Epidermal melanocyte (primary cell): ENCODE measurements at regions not wholly inside any gene's neighbourhood (a gene's known extent, or its start where the extent isn't known, plus 50 kb on each side); places are given as distances from the start of the nearest gene placed in this dataset.
"Not testable (repeated sequence)": the region's sequence is repeated elsewhere in the genome, so short reads cannot be mapped to it uniquely, and the experiment has no call there.

Source experiments
- DNase-seq: peaks from one replicate; pipeline ENCODE4 v3.0.0; 2011; ENCODE audit warnings: low spot score; ENCODE audit not compliant: insufficient read length

DNA sequence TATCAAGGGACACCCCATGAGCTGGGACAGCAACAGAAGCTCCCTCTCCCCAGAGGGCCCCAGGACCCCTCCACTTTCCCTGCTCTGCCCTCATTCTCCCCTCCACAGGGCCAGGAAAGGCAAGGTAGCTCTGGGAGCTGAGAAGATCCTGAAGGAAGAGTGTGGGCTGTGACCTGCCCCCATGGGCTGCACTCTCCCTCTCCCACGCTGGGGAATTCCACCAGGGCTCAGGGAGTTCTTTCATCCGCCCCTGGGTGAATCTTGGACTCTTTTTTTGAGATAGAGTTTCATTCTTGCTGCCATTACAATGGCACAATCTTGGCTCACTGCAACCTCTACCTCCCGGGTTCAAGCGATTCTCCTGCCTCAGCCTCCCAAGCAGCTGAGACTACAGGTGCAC, 73.8 kb downstream of the C9orf50 start:
- no peak for DNase-seq

DNA sequence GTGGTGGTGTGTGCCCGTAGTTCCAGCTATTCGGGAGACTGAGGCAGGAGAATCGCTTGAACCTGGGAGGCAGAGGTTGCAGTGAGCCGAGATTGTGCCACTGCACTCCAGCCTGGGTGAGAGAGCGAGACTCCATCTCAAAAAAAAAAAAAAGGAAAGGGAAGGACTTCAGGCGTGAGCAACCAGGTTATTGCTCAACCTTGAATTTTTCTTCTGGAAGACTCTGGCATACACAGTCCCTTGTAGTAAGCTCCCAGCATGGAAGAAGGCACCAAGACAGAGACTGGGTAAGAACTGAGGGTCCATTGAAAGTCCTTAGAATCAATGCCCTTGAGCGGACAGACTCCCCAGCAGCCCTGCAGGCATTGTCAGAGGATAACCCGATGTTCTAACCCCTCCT, 75.0 kb downstream of the C9orf50 start:
- DNase-seq = not testable (repeated sequence)

DNA sequence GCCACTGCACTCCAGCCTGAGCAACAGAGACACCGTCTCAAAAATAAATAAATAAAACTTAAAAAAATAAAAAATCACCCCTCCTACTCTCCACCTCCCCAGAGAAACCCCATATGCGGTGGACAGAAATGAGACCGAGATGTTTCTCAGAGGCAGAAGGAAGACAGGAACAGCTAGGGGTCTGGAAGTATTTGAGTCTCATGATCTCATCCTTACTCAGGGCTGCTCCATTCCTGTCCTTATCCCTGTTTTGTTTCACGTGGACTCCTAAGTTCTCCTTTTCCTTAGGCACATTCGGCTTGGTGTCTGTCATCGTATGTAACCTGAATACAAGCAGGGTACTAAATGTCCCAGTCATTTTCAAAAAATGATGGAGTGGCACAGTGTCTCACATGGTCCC, 76.1 kb downstream of the C9orf50 start:
- no peak for DNase-seq

DNA sequence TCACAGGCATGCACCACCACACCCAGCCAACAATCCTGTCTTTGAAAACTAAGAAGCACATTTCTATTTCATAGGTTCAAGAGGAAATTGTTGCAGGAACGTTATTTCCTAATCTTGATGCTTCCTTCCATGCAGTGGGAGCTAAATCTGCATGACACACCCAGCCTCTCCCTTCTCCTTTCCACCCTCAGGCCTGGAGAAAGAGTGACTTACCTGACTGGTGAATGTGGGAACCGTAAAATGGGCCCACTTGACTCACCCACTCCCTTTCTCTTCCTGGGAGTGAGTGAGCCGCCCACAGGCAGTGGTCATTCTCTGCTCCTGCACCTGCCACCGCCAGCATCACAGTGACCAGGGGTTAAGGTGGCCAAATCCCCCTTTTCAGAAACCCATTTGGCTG, 78.2 kb downstream of the C9orf50 start:
- DNase-seq = no peak

DNA sequence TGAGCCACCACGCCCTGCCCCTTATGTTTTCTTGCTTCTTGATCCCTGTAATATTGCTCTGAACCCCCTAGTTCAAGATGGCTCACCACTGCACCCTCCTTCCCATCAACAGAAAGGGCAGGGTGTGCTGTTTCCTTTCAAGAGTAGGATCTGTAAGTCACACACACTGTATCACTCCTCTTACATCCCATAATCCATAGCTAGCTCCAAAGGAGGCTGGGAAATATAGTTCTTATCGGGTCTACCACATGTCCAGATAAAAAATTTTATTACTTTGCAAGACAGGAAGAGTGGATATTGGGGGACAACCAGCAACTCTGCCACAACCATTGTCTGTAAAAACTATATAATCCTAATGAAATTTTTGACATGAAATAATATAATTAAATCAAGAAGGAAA, 79.6 kb downstream of the C9orf50 start:
- DNase-seq = no peak

DNA sequence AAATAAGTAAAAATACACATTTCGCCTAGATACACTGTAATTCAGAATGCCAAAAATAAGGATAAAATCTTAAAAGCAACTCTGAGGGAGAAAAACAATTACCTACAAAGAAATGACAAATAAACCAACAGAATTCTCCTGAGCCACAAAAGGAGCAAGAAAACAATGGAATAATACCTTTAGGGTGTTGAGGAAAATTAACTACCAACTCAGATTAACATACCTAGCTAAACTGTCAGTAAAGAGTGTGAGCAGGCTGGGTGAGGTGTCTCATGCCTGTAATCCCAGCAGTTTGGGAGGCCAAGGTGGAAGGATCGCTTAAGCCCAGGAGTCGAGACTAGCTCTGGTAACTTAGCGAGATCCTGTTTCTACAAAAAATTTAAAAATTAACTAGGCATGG, 81.5 kb downstream of the C9orf50 start:
- no peak for DNase-seq

DNA sequence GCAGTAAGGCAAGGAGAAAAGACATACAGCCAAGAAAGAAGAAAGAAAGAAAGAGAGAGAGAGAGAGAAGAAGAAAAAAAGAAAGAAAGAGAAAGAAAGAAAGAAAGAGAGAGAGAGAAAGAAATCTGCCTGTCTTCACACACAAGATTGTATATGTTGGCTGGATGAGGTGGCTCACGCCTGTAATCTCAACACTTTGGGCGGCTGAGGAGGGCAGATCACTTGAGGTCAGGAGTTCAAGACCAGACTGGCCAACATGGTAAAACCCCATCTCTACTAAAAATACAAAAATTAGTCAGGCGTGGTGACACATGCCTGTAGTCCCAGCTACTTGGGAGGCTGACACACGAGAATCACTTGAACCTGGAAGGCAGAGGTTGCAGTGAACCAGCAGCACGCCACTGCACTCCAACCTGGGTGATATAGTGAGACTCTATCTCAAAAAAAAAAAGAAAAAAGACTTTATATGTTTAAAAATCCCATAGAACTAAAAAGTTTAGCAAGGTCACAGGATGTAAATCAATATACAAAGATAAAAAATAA, 89.0 kb downstream of the C9orf50 start:
- DNase-seq = not testable (repeated sequence)

DNA sequence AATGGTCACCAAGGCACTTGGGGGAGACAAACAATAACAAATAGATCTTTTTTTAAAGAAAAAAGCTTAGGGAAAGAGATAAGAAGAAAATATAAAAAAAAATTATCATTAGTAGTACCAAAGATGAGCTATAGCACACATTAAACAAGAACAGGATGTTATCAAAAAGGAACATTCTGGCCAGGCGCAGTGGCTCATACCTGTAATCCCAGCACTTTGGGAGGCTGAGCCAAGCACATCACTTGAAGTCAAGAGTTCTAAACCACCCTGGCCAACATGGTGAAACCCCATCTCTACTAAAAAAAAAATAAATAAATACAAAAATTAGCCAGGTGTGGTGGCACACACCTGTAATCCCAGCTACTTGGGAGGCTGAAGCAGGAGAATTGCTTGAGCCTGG, 92.9 kb downstream of the C9orf50 start:
- DNase-seq = not testable (repeated sequence)

DNA sequence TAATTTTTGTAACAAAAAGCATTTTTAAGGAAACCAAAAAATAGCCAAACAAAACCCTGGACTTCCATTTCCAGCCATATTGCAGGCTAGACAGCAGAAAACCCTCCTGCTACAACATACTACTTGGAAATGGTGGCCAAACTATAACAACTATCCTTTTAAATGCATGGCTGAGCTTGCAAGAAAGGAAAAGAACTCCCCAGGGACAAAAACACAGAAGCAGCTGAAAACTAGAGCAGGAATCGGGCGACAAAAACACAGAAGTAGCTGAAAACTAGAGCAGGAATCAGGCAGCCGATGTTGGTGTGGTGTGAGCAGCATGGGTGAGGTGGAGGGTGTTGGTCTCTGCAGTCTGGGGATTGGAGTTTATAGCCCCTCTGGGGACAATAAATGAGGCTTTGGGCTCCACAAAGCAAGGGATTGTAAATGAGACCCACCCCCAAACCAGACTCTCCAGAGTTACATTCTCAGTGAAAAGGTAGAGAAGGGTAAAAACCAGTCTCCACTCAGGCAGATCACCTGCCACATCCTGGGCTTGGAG, 95.2 kb downstream of the C9orf50 start:
- no peak for DNase-seq

DNA sequence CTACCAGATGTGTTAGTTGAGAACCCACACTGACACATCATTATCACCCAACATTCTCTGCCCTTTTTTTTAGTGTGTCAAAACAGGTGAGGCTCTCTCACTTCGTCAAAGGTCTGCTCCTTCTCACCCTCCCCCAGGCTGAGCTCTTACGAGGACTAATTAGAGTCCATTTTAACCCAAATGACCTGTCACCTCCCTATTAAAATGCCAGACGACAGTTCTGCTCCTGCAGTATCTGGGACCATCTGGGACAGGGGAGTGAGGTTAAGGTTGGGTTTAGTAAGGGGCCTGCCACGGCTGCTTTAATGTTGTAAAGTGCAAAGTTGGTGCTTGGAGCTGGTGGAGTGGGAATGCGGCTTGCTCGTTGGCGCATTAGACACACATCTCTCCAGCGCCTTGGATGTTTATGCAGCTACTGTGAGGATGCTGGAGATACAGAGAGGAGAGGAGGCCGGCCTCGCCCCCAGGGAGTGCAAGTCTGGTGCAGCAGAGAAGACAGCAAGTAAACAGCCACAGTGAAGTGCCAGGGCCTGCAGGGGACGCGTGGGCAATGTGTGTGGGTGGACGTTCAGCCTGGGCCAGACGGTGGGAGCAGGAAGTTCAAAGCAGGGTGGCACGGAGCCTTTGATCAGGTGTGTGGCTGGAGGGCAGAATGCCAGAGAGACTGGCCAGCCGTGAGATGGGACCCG, 96.2 kb downstream of the C9orf50 start:
- no peak for DNase-seq

DNA sequence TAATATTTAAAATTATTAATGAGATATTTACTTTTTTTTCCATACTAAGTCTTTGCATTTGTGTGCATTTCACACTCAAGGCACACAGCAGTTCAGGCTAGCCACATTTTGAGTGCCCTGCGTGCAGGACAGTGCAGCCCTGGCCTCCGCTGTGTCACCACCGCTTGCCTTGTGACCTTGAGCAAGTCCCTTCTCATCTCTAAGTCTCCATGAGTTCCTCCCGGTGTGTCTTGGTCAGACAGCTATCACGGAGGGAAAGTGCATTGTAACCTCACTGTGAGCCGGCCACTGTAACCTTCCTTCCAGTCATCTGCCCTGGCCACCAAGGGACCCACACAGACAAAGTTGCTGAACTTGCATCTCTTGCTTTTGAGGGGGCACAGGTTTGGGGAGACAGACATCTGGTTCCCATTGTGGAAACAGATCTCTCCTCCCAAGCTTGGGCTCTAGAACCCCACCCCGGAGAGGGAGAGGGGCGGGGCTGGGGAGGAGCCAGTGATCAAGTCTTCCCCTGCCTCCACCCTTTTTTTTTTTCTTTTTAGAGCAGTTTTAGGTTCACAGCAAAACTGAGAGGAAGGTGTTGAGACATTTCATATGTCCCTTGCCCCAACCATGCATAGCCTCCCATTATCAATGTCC, 96.8 kb downstream of the C9orf50 start:
- DNase-seq = no peak

DNA sequence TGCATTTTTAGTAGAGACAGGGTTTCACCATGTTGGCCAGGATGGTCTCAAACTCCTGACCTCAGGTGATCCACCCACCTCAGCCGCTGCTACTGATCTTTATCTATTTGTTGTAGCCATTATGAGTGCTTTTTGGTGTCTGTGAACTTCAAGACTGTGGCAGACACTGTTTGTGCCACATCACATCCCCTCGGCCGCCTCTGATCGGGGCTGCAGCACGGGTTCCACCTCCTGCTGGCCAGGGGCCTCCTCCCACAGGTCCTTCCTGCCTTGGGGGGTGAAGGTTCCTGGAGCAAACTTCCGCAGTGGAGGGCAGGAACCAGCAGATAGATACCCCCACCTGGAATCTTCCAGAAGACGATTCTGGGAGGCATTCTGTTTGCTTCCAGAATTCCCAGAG, 98.5 kb downstream of the C9orf50 start:
- no peak for DNase-seq

DNA sequence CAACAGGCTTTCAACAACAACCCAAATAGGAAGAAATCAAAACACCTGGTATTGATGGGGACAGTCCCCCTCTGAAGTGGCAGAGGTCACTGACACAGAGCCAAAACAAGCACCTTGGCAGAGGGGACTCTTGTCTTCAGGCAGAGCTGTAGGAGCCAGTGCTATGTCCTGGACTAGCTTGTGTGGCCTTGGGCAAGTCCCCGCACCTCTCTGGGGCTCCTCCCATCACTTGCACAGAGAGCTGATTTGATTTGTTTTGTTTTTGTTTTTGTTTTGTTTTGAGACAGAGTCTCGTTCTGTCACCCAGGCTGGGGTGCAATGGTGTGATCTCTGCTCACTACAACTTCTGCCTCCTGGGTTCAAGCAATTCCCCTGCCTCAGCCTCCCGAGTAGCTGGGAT, 100.8 kb downstream of the C9orf50 start:
- no peak for DNase-seq

DNA sequence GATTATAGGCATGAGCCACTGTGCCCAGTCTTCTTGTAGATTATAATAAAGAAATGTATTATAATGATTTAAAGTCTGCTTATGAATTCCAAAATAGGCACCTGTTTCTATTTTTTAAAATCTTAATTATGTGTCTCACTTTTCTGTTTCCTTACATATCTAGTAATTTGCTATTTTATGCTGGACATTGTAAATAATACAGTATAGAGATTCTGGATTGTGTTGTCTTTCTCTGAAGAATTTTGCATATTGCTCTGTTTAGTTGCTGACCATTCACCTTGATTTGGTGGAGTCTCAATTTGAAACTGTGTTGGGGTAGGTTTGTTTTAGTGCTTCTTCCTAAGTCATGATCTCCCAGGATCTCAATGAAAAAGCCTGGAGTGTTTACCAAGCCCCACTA, 102.8 kb downstream of the C9orf50 start:
- no peak for DNase-seq

DNA sequence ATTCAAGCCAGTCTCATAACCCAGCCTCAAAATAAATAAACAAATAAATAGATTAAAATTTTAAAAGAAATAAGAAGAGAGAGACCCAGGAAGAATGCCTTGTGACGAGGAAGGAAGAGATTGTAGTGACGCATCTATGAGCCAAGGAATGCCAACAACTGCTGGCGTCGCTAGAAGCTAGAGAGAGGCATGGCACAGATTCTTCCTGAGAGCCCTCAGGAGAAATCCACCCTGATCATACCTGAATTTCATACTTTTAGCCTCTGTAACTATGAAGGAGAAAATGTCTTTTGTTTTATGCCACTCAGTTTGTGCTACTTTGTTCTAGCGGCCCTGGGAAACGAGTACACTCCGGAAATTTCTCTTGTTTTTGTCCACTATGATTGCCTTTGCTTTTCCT, 103.9 kb downstream of the C9orf50 start:
- DNase-seq = no peak

DNA sequence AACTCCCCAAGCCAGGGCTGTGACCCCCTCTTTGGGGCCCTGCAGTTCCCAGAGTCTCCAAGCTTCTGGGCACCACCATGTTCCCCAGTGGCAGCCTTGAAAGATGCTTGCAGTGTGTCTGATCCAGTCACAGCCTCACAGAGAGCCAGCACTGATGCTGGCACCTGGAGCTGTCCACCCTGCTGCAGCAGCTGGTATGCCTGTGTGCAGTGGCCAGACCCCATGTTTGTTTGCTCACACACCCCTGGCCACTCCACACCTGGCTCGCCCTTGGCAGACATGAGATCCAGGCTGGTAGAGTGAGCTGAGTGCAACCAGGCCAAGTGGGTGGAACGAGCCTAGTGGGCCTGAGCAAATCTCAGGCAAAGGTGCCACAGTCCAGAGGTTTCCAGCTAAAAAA, 106.0 kb downstream of the C9orf50 start:
- DNase-seq = no peak

DNA sequence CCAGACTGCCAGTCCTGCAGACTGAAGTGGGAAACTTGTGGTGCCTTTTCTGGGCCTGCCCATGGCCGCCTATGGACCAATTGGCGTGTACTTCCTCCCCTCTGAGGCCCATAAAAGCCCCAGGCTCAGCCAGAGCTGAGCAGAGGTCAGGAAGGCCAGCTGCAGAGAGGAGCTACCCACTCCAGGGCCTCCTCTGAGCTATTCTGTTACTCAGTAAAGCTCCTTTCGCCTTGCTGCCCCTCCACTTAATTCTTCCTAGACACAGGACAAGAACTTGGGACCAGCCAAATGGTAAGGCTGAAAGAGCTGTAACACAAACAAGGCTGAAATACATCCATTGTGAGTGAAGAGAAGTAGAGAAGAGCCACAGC, 106.4 kb downstream of the C9orf50 start:
- DNase-seq = no peak

DNA sequence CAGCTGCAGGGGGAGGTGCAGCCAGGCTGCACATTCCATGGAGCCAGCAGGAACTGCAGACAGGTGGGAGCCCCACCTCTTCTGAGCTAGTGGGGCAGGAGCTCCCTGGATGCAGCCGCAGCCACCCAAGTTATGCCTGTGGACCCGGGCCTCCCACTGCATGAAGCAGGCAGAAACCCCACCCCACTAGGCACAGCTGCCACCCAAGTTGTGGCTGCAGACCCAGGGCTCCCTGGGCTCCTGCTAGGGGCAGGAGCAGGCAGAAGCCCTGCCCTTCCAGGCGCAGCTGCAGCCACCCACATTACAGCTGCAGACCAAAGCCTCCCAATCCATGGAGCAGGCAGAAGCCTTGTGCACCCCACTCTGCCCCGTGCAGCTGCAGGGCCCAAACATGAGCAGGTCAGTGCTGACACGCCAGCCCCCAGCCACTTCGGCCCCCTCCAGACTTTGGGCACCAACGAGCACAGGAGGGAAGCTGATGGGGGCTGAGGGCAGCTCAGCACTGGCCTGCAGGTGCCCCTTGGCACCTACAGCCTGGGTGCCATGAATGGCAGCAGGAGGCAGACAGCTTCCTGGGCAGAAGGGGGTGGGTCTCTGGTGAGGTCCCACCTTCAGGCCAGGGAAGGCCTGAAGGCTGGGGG, 106.9 kb downstream of the C9orf50 start:
- no peak for DNase-seq

DNA sequence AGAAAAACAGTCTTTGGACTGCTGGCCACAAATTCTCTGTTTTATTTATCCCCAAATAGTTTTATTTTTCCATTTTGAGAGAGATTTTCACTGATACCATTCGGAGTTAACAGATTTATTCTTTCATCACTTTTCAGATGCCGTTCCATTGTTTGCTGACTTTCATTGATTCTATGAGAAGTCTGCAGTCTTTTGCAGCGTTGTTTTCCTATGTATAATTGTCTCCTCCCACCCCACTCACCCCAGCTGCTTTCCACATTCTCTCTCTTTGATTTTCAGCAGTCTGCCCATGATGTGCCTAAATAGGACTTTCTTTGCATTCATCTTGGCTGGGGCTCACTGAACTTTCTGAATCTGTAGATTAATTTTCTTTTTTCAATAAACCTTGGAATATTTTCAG, 107.6 kb downstream of the C9orf50 start:
- no peak for DNase-seq

DNA sequence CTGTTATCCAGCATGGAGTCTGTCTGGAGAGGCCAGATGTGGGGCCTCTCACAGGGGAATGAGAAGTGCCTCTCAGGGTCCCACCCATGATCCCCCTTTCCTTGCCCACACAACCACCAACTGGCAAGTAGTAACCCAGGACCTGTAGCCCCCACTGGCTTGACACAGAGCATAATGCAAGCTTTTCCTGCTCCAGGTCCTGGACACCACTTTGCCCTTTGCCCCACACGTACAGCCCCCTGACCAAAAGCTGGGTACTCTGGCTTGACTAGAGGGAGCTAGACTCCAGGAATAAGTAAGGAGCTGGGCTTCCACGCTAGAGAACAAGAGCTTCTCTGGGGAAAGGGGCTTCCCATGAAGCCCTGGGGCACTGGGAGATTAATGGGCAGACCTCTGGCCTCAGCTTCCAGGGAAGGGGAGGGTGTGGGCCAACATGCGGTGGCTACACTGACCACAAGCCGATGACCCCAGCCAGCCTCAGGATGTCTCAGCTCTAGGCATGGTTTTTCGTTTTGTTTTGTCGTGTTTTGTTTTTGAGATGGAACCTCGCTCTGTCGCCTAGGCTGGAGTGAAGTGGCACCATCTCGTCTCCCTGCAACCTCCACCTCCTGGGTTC, 109.5 kb downstream of the C9orf50 start:
- no peak for DNase-seq

DNA sequence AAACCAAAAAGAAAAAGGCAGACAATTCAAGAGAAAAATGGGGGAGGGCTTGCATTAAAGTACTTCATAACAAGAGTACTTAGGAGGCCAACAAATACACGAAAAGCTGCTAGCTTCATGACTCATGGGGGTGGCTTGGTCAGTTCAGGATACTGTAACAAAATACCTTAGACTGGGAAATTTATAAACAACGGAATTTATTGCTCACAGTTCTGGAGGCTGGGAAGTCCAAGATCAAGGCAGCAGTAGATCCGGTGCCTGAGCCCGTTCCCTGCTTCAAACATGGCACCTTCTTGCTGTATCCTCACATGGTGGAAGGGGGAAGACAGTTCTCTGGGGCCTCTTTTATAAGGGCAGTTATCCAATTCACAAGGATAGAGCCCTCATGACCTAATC, 111.4 kb downstream of the C9orf50 start:
- DNase-seq = no peak

DNA sequence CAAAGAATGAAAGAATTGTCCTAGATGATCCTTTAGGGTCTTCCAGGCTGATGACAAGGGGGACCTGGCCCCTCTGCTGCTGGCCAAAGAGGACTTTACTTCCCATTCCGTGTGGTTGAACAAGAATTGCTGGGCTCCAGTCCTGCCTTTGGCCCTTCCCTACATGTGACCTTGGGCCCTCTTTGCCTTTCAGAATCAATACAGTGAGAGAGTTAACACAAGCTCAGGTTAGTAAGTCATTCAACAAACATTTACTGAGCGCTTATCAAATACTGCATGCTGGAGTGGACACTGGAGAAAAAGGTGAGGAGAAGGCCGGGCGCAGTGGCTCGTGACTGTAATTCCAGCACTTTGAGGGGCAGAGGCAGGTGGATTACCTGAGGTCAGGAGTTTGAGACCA, 113.1 kb downstream of the C9orf50 start:
- no peak for DNase-seq
